Caco-2 (cell line): ENCODE measurements at regions not wholly inside any gene's neighbourhood (a gene's known extent, or its start where the extent isn't known, plus 50 kb on each side); places are given as distances from the start of the nearest gene placed in this dataset.

ENCODE experiments used
- BruUV-seq: library from RNA; stranded (reverse); fragments of 400-500 nt; replicated peaks from 2 replicates; lab custom pipeline; 2021; lab: Mats Ljungman, UMichigan
- CTCF ChIA-PET: fragments of 300-600 bp; sonication (Branson Sonifier 250); formaldehyde crosslinking; loops from one replicate; lab custom pipeline; 2022; ENCODE audit warnings: antibody characterized with exemption; lab: Charles Lee
- POLR2A ChIA-PET: fragments of 300-600 bp; sonication (Branson Sonifier 250); formaldehyde crosslinking; loops from one replicate; lab custom pipeline; 2022; ENCODE audit warnings: antibody characterized with exemption; lab: Charles Lee
- DNase-seq, 2 experiments: peaks; one replicate each; pipeline versions ENCODE4 v3.0.0 to v3.0.0-alpha.2; 2020 to 2022
- H3K27me3 ChIP-seq: replicated peaks from 2 replicates; pipeline ENCODE4 v1.6.0; 2011; ENCODE audit warnings: low read length; ENCODE audit not compliant: control insufficient read depth, insufficient read depth
- H3K36me3 ChIP-seq: 2 replicates; pipeline ENCODE4 v1.5.1; 2011; ENCODE audit warnings: low read length; ENCODE audit not compliant: control insufficient read depth, insufficient read depth
- H3K4me1 ChIP-seq: fragments of 250-450 bp; sonication (Bioruptor Pico); 2 replicates; pipeline ENCODE4 v1.5.1; 2020; ENCODE audit warnings: mild to moderate bottlenecking
- H3K4me3 ChIP-seq: 2 replicates; pipeline ENCODE4 v1.5.1; 2011; ENCODE audit warnings: low read depth, mild to moderate bottlenecking, control low read depth, low read length
- H3K9me3 ChIP-seq: fragments of 250-450 bp; sonication (Bioruptor Pico); 2 replicates; pipeline ENCODE4 v1.5.1; 2020; ENCODE audit warnings: mild to moderate bottlenecking, moderate library complexity
- H3K27ac Mint-ChIP-seq: one replicate; pipeline ENCODE4 v1.8.0; 2022; ENCODE audit warnings: mixed read lengths; ENCODE audit not compliant: unreplicated experiment
- H3K27me3 Mint-ChIP-seq: one replicate; pipeline ENCODE4 v1.8.0; 2022; ENCODE audit warnings: mixed read lengths; ENCODE audit not compliant: insufficient read depth, unreplicated experiment
- H3K36me3 Mint-ChIP-seq: one replicate; pipeline ENCODE4 v1.8.0; 2022; ENCODE audit warnings: mild to moderate bottlenecking, mixed read lengths; ENCODE audit not compliant: insufficient read depth, unreplicated experiment
- H3K4me1 Mint-ChIP-seq: one replicate; pipeline ENCODE4 v1.8.0; 2022; ENCODE audit warnings: low read depth, mixed read lengths; ENCODE audit not compliant: unreplicated experiment
- H3K4me3 Mint-ChIP-seq: one replicate; pipeline ENCODE4 v1.8.0; 2022; ENCODE audit warnings: mild to moderate bottlenecking, moderate library complexity, mixed read lengths; ENCODE audit not compliant: unreplicated experiment
- H3K9me3 Mint-ChIP-seq: one replicate; pipeline ENCODE4 v1.8.0; 2022; ENCODE audit warnings: mixed read lengths; ENCODE audit not compliant: unreplicated experiment
- CTCF ChIP-seq, 2 experiments: fragments of 200-600 bp in 1 of 2; IDR thresholded peaks; 1 replicate in 1 of 2; 2 replicates in 1 of 2; pipeline versions ENCODE4 v1.5.1 to v1.8.0; 2011 to 2022; ENCODE audit warnings: antibody characterized with exemption in 1 of 2, control low read depth in 1 of 2, inconsistent platforms in 1 of 2, low read depth in 1 of 2, low read length in 1 of 2, mild to moderate bottlenecking in 1 of 2, moderate library complexity in 1 of 2; ENCODE audit not compliant: insufficient read depth in 1 of 2, severe bottlenecking in 1 of 2, unreplicated experiment in 1 of 2
- intact Hi-C: fragments of 100-400 bp; cut with micrococcal nuclease; formaldehyde crosslinking; loops from one replicate; pipeline ENCODE4 v1.10.0; 2022; ENCODE audit not compliant: unreplicated experiment

DNA sequence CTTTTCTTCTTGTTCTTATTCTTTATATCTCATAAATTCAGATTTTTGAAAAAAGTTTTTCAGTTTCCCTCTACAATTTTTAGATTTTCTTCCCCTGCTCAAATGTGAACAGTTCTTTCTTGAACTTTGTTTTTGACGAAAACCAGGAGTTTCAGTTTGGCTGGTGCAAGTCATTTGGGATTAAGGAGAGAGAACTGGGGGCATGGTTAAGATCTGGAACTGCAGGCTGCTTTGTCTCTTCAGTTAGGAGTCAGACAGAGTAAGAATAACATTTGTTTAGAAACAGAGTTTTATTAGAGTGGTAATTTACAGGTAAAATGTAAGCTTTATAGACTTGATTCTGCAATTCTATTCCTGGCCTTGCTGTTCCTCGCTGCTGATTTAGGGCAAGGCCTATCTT lies 310.5 kb upstream of the C2CD4B start:
- H3K36me3 ChIP-seq: peaks cover 2% of the 10 kb centered on the region; the same call in 1 of the 2 replicates
- no TSS peak for BruUV-seq
- Mint-ChIP-seq H3K36me3 (peaks cover 11% of the 10 kb centered on the region), H3K4me1 (peaks cover 24% of the 10 kb centered on the region), H3K4me3 (no peak overlapping the region), H3K9me3 (no peaks in the 10 kb centered on the region), H3K27me3 (no peaks in the 10 kb centered on the region), H3K27ac (no peak overlapping the region)
- CTCF ChIA-PET: no interaction called here
- no peaks in the 10 kb centered on the region for H3K27me3 ChIP-seq
- POLR2A ChIA-PET: no interaction called here
- intact Hi-C loops: no loop called here
- H3K9me3 ChIP-seq: no peaks in the 10 kb centered on the region
- no peak for TF ChIP-seq CTCF (IDR thresholded peaks at IDR 0.05; ENCODE audit: insufficient read depth in 1 of 2, low read depth in 1 of 2, low read length in 1 of 2, severe bottlenecking in 1 of 2, unreplicated experiment in 1 of 2)
- DNase-seq: no peak
- peaks cover 20% of the 10 kb centered on the region for H3K4me1 ChIP-seq
- H3K4me3 ChIP-seq: no peak overlapping the region

GRCh38 chr15:62476163-62476562 lies 311.1 kb upstream of the C2CD4B start:
- Mint-ChIP-seq H3K9me3 (no peaks in the 10 kb centered on the region), H3K4me1 (peaks cover 24% of the 10 kb centered on the region), H3K36me3 (peaks cover 11% of the 10 kb centered on the region), H3K27ac (no peak overlapping the region), H3K27me3 (no peaks in the 10 kb centered on the region), H3K4me3 (no peak overlapping the region)
- Histone ChIP-seq H3K4me1 (peaks cover 17% of the 10 kb centered on the region; the same call in 1 of the 2 replicates), H3K9me3 (no peaks in the 10 kb centered on the region), H3K27me3 (no peaks in the 10 kb centered on the region), H3K36me3 (peaks cover 2% of the 10 kb centered on the region; the same call in 1 of the 2 replicates), H3K4me3 (no peak overlapping the region)
- CTCF ChIA-PET: no interaction called here
- no peak for DNase-seq
- intact Hi-C loops: no loop called here
- no peak for TF ChIP-seq CTCF (IDR thresholded peaks at IDR 0.05; ENCODE audit: insufficient read depth in 1 of 2, low read depth in 1 of 2, low read length in 1 of 2, severe bottlenecking in 1 of 2, unreplicated experiment in 1 of 2)
- BruUV-seq: no TSS peak
- POLR2A ChIA-PET: no interaction called here

DNA sequence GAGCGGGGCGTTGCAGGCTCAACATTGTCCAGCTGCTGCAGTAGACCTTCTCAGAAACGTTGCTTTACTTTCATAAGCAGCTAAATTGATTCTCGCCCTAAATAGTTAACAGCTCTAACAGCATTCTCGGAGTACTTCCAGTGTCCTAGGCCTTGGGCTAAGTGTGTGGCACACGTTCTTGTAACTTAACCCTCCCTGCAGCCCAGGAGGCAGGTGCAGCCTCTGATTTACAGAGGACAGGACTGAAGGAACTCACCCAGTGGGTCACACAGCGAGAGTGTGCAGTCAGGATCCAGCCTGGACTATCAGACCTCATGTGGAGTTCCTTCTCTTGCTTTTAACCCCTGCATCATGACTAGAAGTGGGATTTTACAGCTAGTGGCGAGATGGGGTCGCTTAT lies 312.8 kb upstream of the C2CD4B start:
- Mint-ChIP-seq H3K4me1 (peaks cover 10% of the 10 kb centered on the region), H3K27me3 (no peaks in the 10 kb centered on the region), H3K4me3 (no peak overlapping the region), H3K36me3 (peaks cover 15% of the 10 kb centered on the region), H3K27ac (no peak overlapping the region), H3K9me3 (no peaks in the 10 kb centered on the region)
- Histone ChIP-seq H3K9me3 (no peaks in the 10 kb centered on the region), H3K36me3 (peaks cover 2% of the 10 kb centered on the region; the same call in 1 of the 2 replicates), H3K4me1 (peaks cover 13% of the 10 kb centered on the region), H3K27me3 (no peaks in the 10 kb centered on the region), H3K4me3 (no peak overlapping the region)
- BruUV-seq: no TSS peak
- intact Hi-C loops: no loop called here
- TF ChIP-seq CTCF (IDR thresholded peaks at IDR 0.05; ENCODE audit: insufficient read depth in 1 of 2, low read depth in 1 of 2, low read length in 1 of 2, severe bottlenecking in 1 of 2, unreplicated experiment in 1 of 2): no peak
- ChIA-PET CTCF (no interaction called here), POLR2A (no interaction called here)
- DNase-seq: no peak
